Body of pancreas (tissue), 4 donors: ENCODE measurements at regions not wholly inside any gene's neighbourhood (a gene's known extent, or its start where the extent isn't known, plus 50 kb on each side); places are given as distances from the start of the nearest gene placed in this dataset.

ENCODE experiments used
- ATAC-seq: fragments of 150-250 bp; one replicate; pipeline ENCODE4 v1.9.1; 2016
- DNase-seq, 4 donors: peaks; one replicate each; pipeline ENCODE4 v3.0.0-alpha.2; 2019
- H3K27ac ChIP-seq, 4 donors: fragments of 200-600 bp; sonication (generic); 1 replicate in 3 of 4; 2 replicates in 1 of 4; pipeline versions ENCODE4 v1.5.1 to v1.6.1; 2016 to 2019; ENCODE audit warnings: mild to moderate bottlenecking in 1 of 4, mixed read lengths in 1 of 4, moderate library complexity in 1 of 4
- H3K27me3 ChIP-seq, 2 donors: fragments of 200-600 bp; sonication (generic); one replicate each; pipeline ENCODE4 v1.6.0; 2016; ENCODE audit warnings: mild to moderate bottlenecking in 1 of 2
- H3K36me3 ChIP-seq, 2 donors: fragments of 200-600 bp; sonication (generic); replicated peaks in 1 of 2; 2 replicates each; pipeline ENCODE4 v1.5.1; 2016; ENCODE audit warnings: low read depth in 2 of 2; ENCODE audit not compliant: insufficient read depth in 1 of 2
- H3K4me1 ChIP-seq: fragments of 200-600 bp; sonication (generic); one replicate; pipeline ENCODE4 v1.6.0; 2016
- H3K4me3 ChIP-seq, 2 donors: fragments of 200-600 bp; sonication (generic); 1 replicate in 1 of 2; 2 replicates in 1 of 2; pipeline ENCODE4 v1.5.1; 2016 to 2019
- H3K9me3 ChIP-seq, 3 donors: fragments of 200-600 bp; sonication (generic); 1 replicate in 2 of 3; 2 replicates in 1 of 3; pipeline ENCODE4 v1.5.1; 2016
- POLR2A ChIP-seq, 3 donors: fragments of 450-650 bp; IDR thresholded peaks; one replicate each; pipeline ENCODE4 v1.6.1; 2016; ENCODE audit warnings: antibody characterized with exemption in 3 of 3, mild to moderate bottlenecking in 2 of 3
- WGBS, 2 donors: methylation state at CpG; one replicate each; pipeline ENCODE4 v1.1.5; 2017; 5-methylcytosine and 5-hydroxymethylcytosine counted together
- intact Hi-C: fragments of 100-400 bp; cut with DNase I; formaldehyde crosslinking; loops from one replicate; pipeline ENCODE4 v1.15.1; 2023
- TF ChIP-seq, protein P1 (sequence below), 7 experiments: fragments of 450-650 bp in 4 of 7; fragments of 200-600 bp in 3 of 7; sonication (generic) in 3 of 7; IDR thresholded peaks; one replicate each; pipeline ENCODE4 v1.5.1; 2016 to 2019; ENCODE audit warnings: antibody characterized with exemption in 7 of 7

DNA sequence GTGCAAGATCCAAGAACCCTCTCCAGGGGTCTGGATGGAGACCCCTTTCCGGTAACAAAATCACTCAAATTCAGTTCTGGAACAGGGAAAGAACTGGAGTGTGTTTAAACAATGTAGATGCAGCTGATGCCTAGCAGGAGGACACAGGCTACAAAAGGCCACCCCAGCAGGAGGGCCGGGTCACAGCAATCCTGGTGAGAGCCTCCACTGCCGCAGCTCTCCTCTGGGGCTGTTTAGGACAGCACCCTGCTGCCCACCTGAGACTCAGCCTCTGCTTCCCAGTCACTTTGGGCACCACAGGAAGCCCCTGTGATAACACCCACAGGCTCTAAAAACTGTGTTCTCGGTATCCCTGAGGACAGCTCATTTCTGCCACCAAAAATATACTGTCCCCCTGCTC, 318.7 kb upstream of the NBEA start:
- no peak for TF ChIP-seq POLR2A (IDR thresholded peaks at IDR 0.05)
- TF ChIP-seq, protein P1, sequence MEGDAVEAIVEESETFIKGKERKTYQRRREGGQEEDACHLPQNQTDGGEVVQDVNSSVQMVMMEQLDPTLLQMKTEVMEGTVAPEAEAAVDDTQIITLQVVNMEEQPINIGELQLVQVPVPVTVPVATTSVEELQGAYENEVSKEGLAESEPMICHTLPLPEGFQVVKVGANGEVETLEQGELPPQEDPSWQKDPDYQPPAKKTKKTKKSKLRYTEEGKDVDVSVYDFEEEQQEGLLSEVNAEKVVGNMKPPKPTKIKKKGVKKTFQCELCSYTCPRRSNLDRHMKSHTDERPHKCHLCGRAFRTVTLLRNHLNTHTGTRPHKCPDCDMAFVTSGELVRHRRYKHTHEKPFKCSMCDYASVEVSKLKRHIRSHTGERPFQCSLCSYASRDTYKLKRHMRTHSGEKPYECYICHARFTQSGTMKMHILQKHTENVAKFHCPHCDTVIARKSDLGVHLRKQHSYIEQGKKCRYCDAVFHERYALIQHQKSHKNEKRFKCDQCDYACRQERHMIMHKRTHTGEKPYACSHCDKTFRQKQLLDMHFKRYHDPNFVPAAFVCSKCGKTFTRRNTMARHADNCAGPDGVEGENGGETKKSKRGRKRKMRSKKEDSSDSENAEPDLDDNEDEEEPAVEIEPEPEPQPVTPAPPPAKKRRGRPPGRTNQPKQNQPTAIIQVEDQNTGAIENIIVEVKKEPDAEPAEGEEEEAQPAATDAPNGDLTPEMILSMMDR (IDR thresholded peaks at IDR 0.05) = no peak
- H3K27me3 ChIP-seq = no peaks in the 10 kb centered on the region
- H3K4me1 ChIP-seq = peaks cover 17% of the 10 kb centered on the region
- intact Hi-C loops = no loop called here
- no peaks in the 10 kb centered on the region for H3K9me3 ChIP-seq
- H3K27ac ChIP-seq = no peak overlapping the region
- no peak for DNase-seq
- H3K36me3 ChIP-seq = no peaks in the 10 kb centered on the region
- 88 to 100% methylated on average over 2 to 4 of the region's 4 CpGs for WGBS, 2 donors
- ATAC-seq = no peak
- no peak overlapping the region for H3K4me3 ChIP-seq

DNA sequence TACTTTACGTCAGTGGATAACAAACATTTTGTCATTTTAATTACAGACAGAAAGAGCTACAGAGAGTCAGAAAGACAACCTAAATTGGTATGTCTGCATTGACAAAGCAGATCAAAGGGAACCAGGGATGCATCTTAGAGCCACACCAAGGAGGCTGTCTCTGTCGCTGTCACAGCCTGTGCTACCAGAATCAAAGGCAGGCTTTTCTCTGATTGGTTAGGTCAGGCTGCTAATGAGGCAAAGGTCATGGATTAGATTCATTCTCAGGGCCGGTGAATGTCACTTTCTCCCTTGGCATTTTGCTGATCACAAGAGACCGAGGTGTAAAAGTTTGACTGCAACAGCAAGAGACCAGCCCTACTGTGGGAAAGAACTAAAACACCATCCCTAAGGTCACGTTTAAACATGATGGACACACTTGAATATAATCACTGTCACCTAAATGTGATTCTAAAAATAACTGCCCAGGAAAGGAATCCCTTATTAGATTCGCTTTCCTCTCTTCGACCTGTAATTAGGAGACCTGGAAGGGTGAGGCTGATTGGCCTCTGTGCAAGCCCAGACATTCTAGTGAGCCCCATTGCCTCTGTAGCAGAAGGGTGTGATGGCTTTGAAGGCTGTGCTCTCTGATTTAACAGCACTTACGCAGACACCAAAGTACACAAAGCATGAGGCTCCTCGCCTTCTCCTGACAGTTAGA, 314.4 kb upstream of the NBEA start:
- Histone ChIP-seq H3K4me3 (no peak overlapping the region), H3K36me3 (no peaks in the 10 kb centered on the region), H3K9me3 (no peaks in the 10 kb centered on the region), H3K27ac (no peak overlapping the region), H3K27me3 (no peaks in the 10 kb centered on the region), H3K4me1 (peaks cover 14% of the 10 kb centered on the region)
- ATAC-seq (peak; percentile 38), DNase-seq (peak in 1 of 4 donors; percentile 7)
- 17 to 23% methylated on average over 9 of the region's 9 CpGs for WGBS, 2 donors
- TF ChIP-seq POLR2A (IDR thresholded peaks at IDR 0.05) = no peak
- TF ChIP-seq, protein P1 (IDR thresholded peaks at IDR 0.05) = no peak
- intact Hi-C loops = no loop called here

DNA sequence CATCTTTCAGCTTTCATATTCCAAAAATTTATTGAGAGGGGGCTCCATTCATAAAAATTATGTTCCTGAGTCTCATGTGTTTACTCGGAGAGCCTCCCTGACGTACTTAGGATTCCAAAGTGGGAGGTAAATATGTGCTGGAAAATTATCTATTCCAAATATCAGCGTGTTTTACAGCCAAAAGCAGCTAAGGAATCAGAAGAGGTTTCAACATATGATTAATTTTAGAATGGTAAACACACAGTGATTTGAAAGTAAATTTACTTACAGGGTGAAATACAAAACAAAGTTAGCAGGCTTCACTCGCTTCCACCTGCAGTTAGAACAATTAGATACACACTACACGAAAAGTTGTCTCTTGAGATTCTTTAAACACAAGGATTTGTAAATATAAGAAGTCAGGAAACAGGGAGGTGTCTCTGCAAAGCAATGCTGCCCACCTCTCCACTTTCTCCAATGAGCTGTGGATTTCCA, 313.8 kb upstream of the NBEA start:
- intact Hi-C loops = no loop called here
- DNase-seq = no peak
- H3K4me3 ChIP-seq = no peak overlapping the region
- TF ChIP-seq, protein P1 (IDR thresholded peaks at IDR 0.05) = no peak
- TF ChIP-seq POLR2A (IDR thresholded peaks at IDR 0.05) = no peak
- no peak overlapping the region for H3K27ac ChIP-seq
- no peaks in the 10 kb centered on the region for H3K36me3 ChIP-seq
- H3K27me3 ChIP-seq = no peaks in the 10 kb centered on the region
- peaks cover 14% of the 10 kb centered on the region for H3K4me1 ChIP-seq
- WGBS, 2 donors = 15 to 19% methylated on average over 5 of the region's 5 CpGs
- no peak for ATAC-seq
- H3K9me3 ChIP-seq = no peaks in the 10 kb centered on the region

DNA sequence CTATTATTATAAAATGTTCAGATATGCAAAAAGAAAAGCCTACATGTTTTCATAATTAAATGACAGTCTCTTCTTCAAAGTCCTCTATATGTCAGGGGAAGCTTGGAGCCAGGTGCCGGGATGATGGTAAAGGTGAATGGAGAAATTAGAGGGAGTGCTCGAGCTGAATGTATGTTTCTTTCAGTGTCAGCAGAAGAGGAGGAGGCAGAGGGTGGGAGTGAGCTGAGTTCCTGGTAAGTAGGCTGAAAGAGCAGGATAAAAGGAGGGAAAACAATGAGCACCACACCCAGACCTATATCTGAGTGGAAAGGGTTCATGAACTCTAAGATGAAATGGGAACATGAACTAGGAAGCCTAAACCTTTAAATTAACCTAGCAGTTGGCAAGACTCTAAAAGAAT, 307.6 kb upstream of the NBEA start:
- 69 to 73% methylated on average over 2 of the region's 2 CpGs for WGBS, 2 donors
- Histone ChIP-seq H3K4me3 (no peak overlapping the region), H3K36me3 (no peaks in the 10 kb centered on the region), H3K27me3 (no peaks in the 10 kb centered on the region), H3K9me3 (no peaks in the 10 kb centered on the region), H3K4me1 (no peaks in the 10 kb centered on the region), H3K27ac (no peak overlapping the region)
- ATAC-seq = no peak
- intact Hi-C loops = no loop called here
- TF ChIP-seq, protein P1 (IDR thresholded peaks at IDR 0.05) = no peak
- TF ChIP-seq POLR2A (IDR thresholded peaks at IDR 0.05) = no peak
- DNase-seq = no peak

DNA sequence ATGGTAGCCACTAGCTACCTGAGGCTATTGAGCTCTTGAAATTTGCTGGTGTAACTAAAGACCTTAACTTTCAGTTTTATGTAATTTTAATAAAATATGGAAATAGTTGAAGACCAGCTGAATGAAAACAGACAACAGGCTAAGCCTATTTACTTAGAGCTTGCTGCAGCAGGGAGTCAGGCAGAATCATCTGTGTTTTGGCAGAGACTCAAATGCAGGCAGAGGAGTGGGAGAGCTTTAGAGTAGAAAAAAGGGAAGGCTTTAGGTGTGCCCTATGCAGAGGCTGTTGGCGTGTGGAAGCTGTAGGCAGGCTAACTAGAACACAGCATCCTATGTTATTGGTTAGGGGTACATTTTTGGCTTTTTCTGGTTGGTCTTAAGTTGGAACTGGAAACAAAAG, 304.9 kb upstream of the NBEA start:
- no peaks in the 10 kb centered on the region for H3K36me3 ChIP-seq
- ATAC-seq (no peak), DNase-seq (no peak)
- no peak for TF ChIP-seq POLR2A (IDR thresholded peaks at IDR 0.05)
- TF ChIP-seq, protein P1 (IDR thresholded peaks at IDR 0.05) = no peak
- H3K9me3 ChIP-seq = no peaks in the 10 kb centered on the region
- 64 to 84% methylated on average over 1 of the region's 1 CpG for WGBS, 2 donors
- no peak overlapping the region for H3K4me3 ChIP-seq
- intact Hi-C loops = no loop called here
- H3K4me1 ChIP-seq = no peaks in the 10 kb centered on the region
- no peaks in the 10 kb centered on the region for H3K27me3 ChIP-seq
- no peak overlapping the region for H3K27ac ChIP-seq
